Epithelial cell of esophagus (primary cell): ENCODE measurements at regions not wholly inside any gene's neighbourhood (a gene's known extent, or its start where the extent isn't known, plus 50 kb on each side); places are given as distances from the start of the nearest gene placed in this dataset.

Source experiments
- DNase-seq: peaks from one replicate; pipeline ENCODE4 v3.0.0; 2010; ENCODE audit warnings: low read depth
- H3K4me3 ChIP-seq: 2 replicates; pipeline ENCODE4 v1.5.1; 2011; ENCODE audit warnings: mild to moderate bottlenecking, low read length, control low read depth
- CTCF ChIP-seq: IDR thresholded peaks from 2 replicates; pipeline ENCODE4 v1.5.1; 2011; ENCODE audit warnings: low read depth, mild to moderate bottlenecking, low read length, control low read depth, inconsistent platforms; ENCODE audit not compliant: insufficient read depth; ENCODE audit errors: missing control alignments

- no peak for DNase-seq
- no peak overlapping the region for H3K4me3 ChIP-seq
- no peak for TF ChIP-seq CTCF
Measured at GRCh38 chr11:106326087-106326486, 248.6 kb downstream of the AASDHPPT start.

- H3K4me3 ChIP-seq, result no peak overlapping the region
- TF ChIP-seq CTCF, result no peak
- no peak for DNase-seq
Measured at GRCh38 chr11:106327134-106327533, 249.7 kb downstream of the AASDHPPT start.

- no peak overlapping the region for H3K4me3 ChIP-seq
- no peak for TF ChIP-seq CTCF
- no peak for DNase-seq
Measured at GRCh38 chr11:106327637-106328036, 250.2 kb downstream of the AASDHPPT start.

- no peak for TF ChIP-seq CTCF
- DNase-seq, result no peak
- no peak overlapping the region for H3K4me3 ChIP-seq
Measured at GRCh38 chr11:106329273-106330018, 252.0 kb downstream of the AASDHPPT start.

- peak; percentile 17 for DNase-seq
- no peak for TF ChIP-seq CTCF
Measured at GRCh38 chr11:106331176-106331575, 253.7 kb downstream of the AASDHPPT start.

GRCh38 chr11:106333678-106334077 lies 256.2 kb downstream of the AASDHPPT start:
- no peak for TF ChIP-seq CTCF
- no peak for DNase-seq
- H3K4me3 ChIP-seq, result no peak overlapping the region

More at GRCh38 chr11:106331176-106331575, 253.7 kb downstream of the AASDHPPT start:
- H3K4me3 ChIP-seq, result no peak overlapping the region

- H3K4me3 ChIP-seq, result no peak overlapping the region
- peak; percentile 27 for DNase-seq
- no peak for TF ChIP-seq CTCF
Measured at GRCh38 chr11:106344394-106344793, 266.9 kb downstream of the AASDHPPT start.
